ENCODE measurements at regions not wholly inside any gene's neighbourhood (a gene's known extent, or its start where the extent isn't known, plus 50 kb on each side); places are given as distances from the start of the nearest gene placed in this dataset.

GRCh38 chr1:108054396-108054795, 89.4 kb upstream of the VAV3 start:
- H3K27ac ChIP-seq (ENCODE audit: low read depth, low read length), result no peak overlapping the region
- no peaks in the 10 kb centered on the region for H4K20me1 ChIP-seq (ENCODE audit: insufficient read depth)
- no peak overlapping the region for H3K9ac ChIP-seq (ENCODE audit: low read length)
- ATAC-seq (no peak), DNase-seq (ENCODE audit: low read depth, low spot score) (no peak)
- ChIA-PET CTCF (no interaction called here), RAD21 (ENCODE audit: low non-redundant PET in 1 of 2, low total read pairs in 2 of 2, uncharacterized antibody in 2 of 2, unreplicated experiment in 2 of 2) (no interaction called here), POLR2A (no interaction called here)
- intact Hi-C loops (cut with micrococcal nuclease), result no loop called here
- no peak overlapping the region for H3K4me2 ChIP-seq (ENCODE audit: low read length)
- no peak overlapping the region for H3K4me3 ChIP-seq (replicated peaks in 1 of 2; ENCODE audit: low read depth in 1 of 2, low read length in 2 of 2)
- H3K79me2 ChIP-seq (ENCODE audit: insufficient read depth, low read length), result no peaks in the 10 kb centered on the region
- no peaks in the 10 kb centered on the region for H3K9me3 ChIP-seq (ENCODE audit: control insufficient read depth in 1 of 2, insufficient read depth in 1 of 2, low read depth in 1 of 2, low read length in 2 of 2)
- no peak for TF ChIP-seq CTCF (IDR thresholded peaks at IDR 0.05 in 2 of 3, conservative IDR thresholded peaks at IDR 0.05 in 1 of 3; ENCODE audit: borderline replicate concordance in 1 of 3, insufficient read depth in 1 of 3, low read depth in 2 of 3, low read length in 2 of 3)
- no peak for TF ChIP-seq POLR2AphosphoS5 (IDR thresholded peaks at IDR 0.05; ENCODE audit: low read depth, low read length)
- no peak for TF ChIP-seq ELF1 (IDR thresholded peaks at IDR 0.05; ENCODE audit: borderline replicate concordance, low read depth)
- no peak for TF ChIP-seq POLR2A (IDR thresholded peaks at IDR 0.05; ENCODE audit: borderline replicate concordance, extremely low read depth, insufficient read depth, insufficient read length)
- no peak for TF ChIP-seq FOSL1 (IDR thresholded peaks at IDR 0.05; ENCODE audit: low read depth)
- no peak for TF ChIP-seq MAX (IDR thresholded peaks at IDR 0.05)
- TF ChIP-seq CBX3 (IDR thresholded peaks at IDR 0.05; ENCODE audit: low read depth), result no peak
- no peak for TF ChIP-seq EZH2phosphoT487 (IDR thresholded peaks at IDR 0.05; ENCODE audit: borderline replicate concordance)
- TF ChIP-seq EZH2 (IDR thresholded peaks at IDR 0.05), result no peak
- no peak for TF ChIP-seq ATF3 (IDR thresholded peaks at IDR 0.05)
- BruUV-seq (replicated peaks), result no TSS peak
- H3K36me3 ChIP-seq (ENCODE audit: control insufficient read depth in 1 of 2, insufficient read depth in 2 of 2, low read length in 2 of 2), result no peaks in the 10 kb centered on the region
- H3K27me3 ChIP-seq (ENCODE audit: insufficient read depth, low read length), result peaks cover 25% of the 10 kb centered on the region
- H3K4me1 ChIP-seq (ENCODE audit: control insufficient read depth in 1 of 2, insufficient read depth in 2 of 2, low read length in 2 of 2), result no peaks in the 10 kb centered on the region
- H3K9me2 ChIP-seq (ENCODE audit: insufficient read depth), result no peaks in the 10 kb centered on the region
- no peak overlapping the region for H2AFZ ChIP-seq (ENCODE audit: low read depth, low read length, poor library complexity, severe bottlenecking)

Measured in HCT116 (cell line).